ENCODE measurements at regions not wholly inside any gene's neighbourhood (a gene's known extent, or its start where the extent isn't known, plus 50 kb on each side); places are given as distances from the start of the nearest gene placed in this dataset.
"Not testable (repeated sequence)": the region's sequence is repeated elsewhere in the genome, so short reads cannot be mapped to it uniquely, and the experiment has no call there.

- no peaks in the 10 kb centered on the region for H3K36me3 ChIP-seq
- no peaks in the 10 kb centered on the region for H3K4me1 ChIP-seq
- H3K4me3 ChIP-seq: no peak overlapping the region
- intact Hi-C loops (cut with DNase I): no loop called here
- H3K9me3 ChIP-seq: peaks cover 0 to 7% of the 10 kb centered on the region in 2 donors
- DNase-seq (peak in 1 of 4 donors; percentile 19), ATAC-seq (no peak)
- no peak for TF ChIP-seq CTCF (IDR thresholded peaks at IDR 0.05)
- no peak overlapping the region for H3K27ac ChIP-seq
- peaks cover 0 to 4% of the 10 kb centered on the region in 2 donors for H3K27me3 ChIP-seq
Measured at GRCh38 chr22:48760481-48761390, 1066.9 kb downstream of the BRD1 start.

DNA sequence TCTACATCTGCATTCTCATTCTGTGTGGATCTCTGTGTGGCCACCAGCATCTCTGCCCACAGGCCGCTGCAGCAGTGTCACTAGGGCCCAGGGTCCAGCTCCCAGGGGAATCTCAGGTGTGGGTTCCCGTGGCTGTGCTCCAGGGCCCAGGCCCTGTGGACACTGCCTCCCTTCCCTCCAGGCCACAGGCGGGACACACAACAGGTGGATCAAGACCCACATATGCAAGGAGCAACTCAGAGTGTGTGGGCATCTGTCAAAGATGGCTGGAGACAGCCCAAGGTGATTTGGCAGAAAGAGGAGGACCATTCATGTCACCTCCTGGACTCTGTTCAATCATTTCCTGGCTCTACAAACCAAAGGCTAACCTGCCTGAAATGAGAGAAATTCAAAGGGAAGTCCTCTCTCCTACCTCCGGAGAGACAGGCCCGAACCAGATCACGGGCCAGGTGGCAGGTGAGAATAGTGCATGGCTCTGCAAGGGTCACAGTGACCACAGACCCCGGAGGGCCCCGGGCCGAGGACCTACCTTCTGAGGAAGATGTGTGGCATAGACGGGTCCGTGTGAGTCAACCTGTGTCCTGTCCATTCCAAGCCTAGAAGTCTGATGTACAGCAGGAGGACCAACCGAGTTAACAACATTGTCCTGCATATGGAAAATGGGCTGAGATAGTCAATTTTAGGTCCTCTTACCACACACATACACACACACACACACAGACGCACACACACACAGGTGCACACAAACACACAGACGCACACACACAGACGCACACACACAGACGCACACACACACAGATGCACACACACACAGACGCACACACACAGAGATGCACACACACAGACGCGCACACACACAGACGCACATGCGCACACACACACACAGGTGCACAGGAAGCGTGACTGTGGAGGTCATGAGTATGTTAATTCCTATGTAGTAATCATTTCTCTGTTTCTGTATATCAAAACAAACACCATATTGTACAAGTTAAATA is 1068.5 kb downstream of the BRD1 start:
- no peaks in the 10 kb centered on the region for H3K36me3 ChIP-seq
- H3K27me3 ChIP-seq: peaks cover 0 to 7% of the 10 kb centered on the region in 2 donors
- intact Hi-C loops (cut with DNase I): no loop called here
- no peak for DNase-seq
- H3K27ac ChIP-seq: no peak overlapping the region
- no peaks in the 10 kb centered on the region for H3K9me3 ChIP-seq
- TF ChIP-seq CTCF (IDR thresholded peaks at IDR 0.05): no peak
- no peaks in the 10 kb centered on the region for H3K4me1 ChIP-seq
- H3K4me3 ChIP-seq: no peak overlapping the region
- no peak for ATAC-seq

- DNase-seq: peak in 1 of 4 donors; percentile 2
Measured at GRCh38 chr22:48757985-48758561, 1069.6 kb downstream of the BRD1 start.

GRCh38 chr22:48757581-48757980 is 1070.1 kb downstream of the BRD1 start:
- Histone ChIP-seq H3K27ac (no peak overlapping the region), H3K4me1 (no peaks in the 10 kb centered on the region), H3K4me3 (no peak overlapping the region), H3K36me3 (no peaks in the 10 kb centered on the region), H3K27me3 (peaks cover 0 to 7% of the 10 kb centered on the region in 2 donors), H3K9me3 (no peaks in the 10 kb centered on the region)
- intact Hi-C loops (cut with DNase I): no loop called here
- no peak for TF ChIP-seq CTCF (IDR thresholded peaks at IDR 0.05)
- no peak for ATAC-seq
- no peak for DNase-seq

More at GRCh38 chr22:48757985-48758561, 1069.6 kb downstream of the BRD1 start:
- no peak overlapping the region for H3K27ac ChIP-seq
- H3K4me1 ChIP-seq: no peaks in the 10 kb centered on the region
- ATAC-seq: no peak
- intact Hi-C loops (cut with DNase I): no loop called here
- H3K27me3 ChIP-seq: peaks cover 0 to 7% of the 10 kb centered on the region in 2 donors
- TF ChIP-seq CTCF (IDR thresholded peaks at IDR 0.05): no peak
- H3K4me3 ChIP-seq: no peak overlapping the region
- H3K36me3 ChIP-seq: no peaks in the 10 kb centered on the region
- H3K9me3 ChIP-seq: no peaks in the 10 kb centered on the region

DNA sequence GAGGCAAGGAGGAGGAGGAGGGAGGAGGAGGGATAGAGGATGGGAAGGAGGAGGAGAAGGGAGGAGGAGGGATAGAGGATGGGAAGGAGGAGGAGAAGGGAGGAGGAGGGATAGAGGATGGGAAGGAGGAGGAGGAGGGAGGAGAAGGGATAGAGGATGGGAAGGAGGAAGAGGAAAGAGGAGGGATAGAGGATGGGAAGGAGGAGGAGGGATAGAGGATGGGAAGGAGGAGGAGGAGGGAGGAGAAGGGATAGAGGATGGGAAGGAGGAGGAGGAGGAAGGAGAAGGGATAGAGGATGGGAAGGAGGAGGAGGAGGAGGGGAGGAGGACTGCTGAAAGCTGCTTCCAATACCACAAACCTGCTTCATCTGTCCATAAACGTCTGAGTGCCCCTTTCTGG is 1070.5 kb downstream of the BRD1 start:
- H3K27ac ChIP-seq; H3K9me3 ChIP-seq; H3K27me3 ChIP-seq; ATAC-seq; intact Hi-C loops (cut with DNase I); H3K4me1 ChIP-seq; H3K36me3 ChIP-seq; DNase-seq; H3K4me3 ChIP-seq: not testable (repeated sequence)

Measured in left lung (tissue), 4 donors.